Esophagus muscularis mucosa (tissue), 3 donors: ENCODE measurements at regions not wholly inside any gene's neighbourhood (a gene's known extent, or its start where the extent isn't known, plus 50 kb on each side); places are given as distances from the start of the nearest gene placed in this dataset.

Experiments
- POLR2A ChIP-seq: fragments of 450-650 bp; IDR thresholded peaks from one replicate; pipeline ENCODE4 v1.6.1; 2017; ENCODE audit warnings: antibody characterized with exemption, moderate library complexity, mild to moderate bottlenecking, low read depth
- POLR2AphosphoS5 ChIP-seq, 2 donors: sonication (generic); formaldehyde crosslinking; IDR thresholded peaks; one replicate each; pipeline ENCODE4 v1.6.1; 2017; ENCODE audit warnings: antibody characterized with exemption in 2 of 2
- TF ChIP-seq, protein P1 (sequence below), 3 experiments: fragments of 200-600 bp in 2 of 3; fragments of 450-650 bp in 1 of 3; sonication (generic) in 2 of 3; IDR thresholded peaks; one replicate each; pipeline ENCODE4 v1.5.1; 2017 to 2019; ENCODE audit warnings: antibody characterized with exemption in 3 of 3, mild to moderate bottlenecking in 2 of 3, moderate library complexity in 1 of 3

DNA sequence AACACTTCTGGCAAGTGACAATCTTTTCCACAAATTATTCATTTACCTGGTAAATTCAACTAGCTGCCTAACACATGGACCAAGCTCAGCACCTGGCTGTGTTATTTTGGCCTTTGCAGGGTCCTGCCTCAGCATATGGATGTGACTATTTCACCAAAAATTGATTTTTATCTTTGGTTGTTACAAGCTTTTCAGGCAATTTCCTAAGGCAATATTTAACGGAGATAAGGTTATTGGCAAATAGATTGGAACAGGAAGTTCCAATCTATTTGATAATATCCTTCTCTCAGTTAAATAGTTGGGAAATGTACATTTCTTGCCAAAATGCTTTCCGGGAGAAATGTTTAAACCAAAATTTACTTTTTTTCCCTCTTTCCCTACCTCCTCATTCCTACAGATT, 415.2 kb upstream of the SMARCA2 start:
- TF ChIP-seq, protein P1, sequence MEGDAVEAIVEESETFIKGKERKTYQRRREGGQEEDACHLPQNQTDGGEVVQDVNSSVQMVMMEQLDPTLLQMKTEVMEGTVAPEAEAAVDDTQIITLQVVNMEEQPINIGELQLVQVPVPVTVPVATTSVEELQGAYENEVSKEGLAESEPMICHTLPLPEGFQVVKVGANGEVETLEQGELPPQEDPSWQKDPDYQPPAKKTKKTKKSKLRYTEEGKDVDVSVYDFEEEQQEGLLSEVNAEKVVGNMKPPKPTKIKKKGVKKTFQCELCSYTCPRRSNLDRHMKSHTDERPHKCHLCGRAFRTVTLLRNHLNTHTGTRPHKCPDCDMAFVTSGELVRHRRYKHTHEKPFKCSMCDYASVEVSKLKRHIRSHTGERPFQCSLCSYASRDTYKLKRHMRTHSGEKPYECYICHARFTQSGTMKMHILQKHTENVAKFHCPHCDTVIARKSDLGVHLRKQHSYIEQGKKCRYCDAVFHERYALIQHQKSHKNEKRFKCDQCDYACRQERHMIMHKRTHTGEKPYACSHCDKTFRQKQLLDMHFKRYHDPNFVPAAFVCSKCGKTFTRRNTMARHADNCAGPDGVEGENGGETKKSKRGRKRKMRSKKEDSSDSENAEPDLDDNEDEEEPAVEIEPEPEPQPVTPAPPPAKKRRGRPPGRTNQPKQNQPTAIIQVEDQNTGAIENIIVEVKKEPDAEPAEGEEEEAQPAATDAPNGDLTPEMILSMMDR (IDR thresholded peaks at IDR 0.05), result no peak
- TF ChIP-seq POLR2A (no peak), POLR2AphosphoS5 (IDR thresholded peaks at IDR 0.05) (no peak)
